ENCODE measurements at regions not wholly inside any gene's neighbourhood (a gene's known extent, or its start where the extent isn't known, plus 50 kb on each side); places are given as distances from the start of the nearest gene placed in this dataset.

GRCh38 chrX:147710301-147710700 is 201.4 kb upstream of the FMR1 start:
- DNase-seq: no peak

- DNase-seq: no peak
Measured at GRCh38 chrX:147733369-147733768, 178.3 kb upstream of the FMR1 start.

- DNase-seq: no peak
Measured at GRCh38 chrX:147735364-147735763, 176.4 kb upstream of the FMR1 start.

- DNase-seq: no peak
Measured at GRCh38 chrX:147736045-147736444, 175.7 kb upstream of the FMR1 start.

DNA sequence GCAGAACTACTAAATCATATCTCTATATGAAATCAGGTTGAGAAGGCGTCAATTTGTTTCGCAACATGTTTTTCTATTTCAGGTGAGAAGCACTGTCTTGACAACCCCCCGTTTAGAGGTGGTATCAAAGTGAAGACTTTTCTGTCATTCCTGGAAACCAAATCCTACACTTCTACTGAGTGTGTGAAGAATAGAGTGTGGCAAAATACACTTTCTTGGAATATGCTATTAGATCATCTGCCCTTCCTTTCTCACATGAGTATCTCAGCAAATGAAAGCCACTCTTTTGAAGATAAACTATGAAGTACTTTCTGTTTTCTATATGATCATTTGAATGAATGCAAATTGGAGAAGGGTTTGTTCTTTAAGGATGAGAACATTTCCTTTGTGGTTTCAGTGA is 174.0 kb upstream of the FMR1 start:
- DNase-seq: no peak

GRCh38 chrX:147738265-147738664 is 173.5 kb upstream of the FMR1 start:
- no peak for DNase-seq

GRCh38 chrX:147739196-147739595 is 172.5 kb upstream of the FMR1 start:
- no peak for DNase-seq

- no peak for DNase-seq
Measured at GRCh38 chrX:147741776-147742175, 169.9 kb upstream of the FMR1 start.

GRCh38 chrX:147749308-147749707 is 162.4 kb upstream of the FMR1 start:
- peak in 1 of 3 experiments; percentile 44 for DNase-seq

DNA sequence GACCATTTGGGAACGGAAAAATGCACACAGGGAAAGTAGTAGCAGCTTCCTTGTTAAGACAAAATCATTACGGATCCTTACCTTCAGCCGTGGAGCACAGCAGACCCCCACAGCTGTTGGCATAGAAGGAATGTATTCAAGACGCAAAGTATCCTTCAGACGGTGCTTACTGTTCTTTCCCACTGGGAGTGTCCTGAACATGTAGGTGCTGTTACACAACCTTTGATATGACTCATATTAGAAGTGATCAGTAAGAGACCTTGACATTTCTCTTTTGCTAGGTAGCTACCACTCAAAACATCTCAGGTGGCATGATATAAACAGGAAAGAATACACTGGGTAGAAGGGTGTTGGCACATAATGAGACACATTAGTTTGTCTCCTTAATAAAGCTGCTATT is 154.0 kb upstream of the FMR1 start:
- no peak for DNase-seq

GRCh38 chrX:147763131-147763530 is 148.6 kb upstream of the FMR1 start:
- no peak for DNase-seq

DNA sequence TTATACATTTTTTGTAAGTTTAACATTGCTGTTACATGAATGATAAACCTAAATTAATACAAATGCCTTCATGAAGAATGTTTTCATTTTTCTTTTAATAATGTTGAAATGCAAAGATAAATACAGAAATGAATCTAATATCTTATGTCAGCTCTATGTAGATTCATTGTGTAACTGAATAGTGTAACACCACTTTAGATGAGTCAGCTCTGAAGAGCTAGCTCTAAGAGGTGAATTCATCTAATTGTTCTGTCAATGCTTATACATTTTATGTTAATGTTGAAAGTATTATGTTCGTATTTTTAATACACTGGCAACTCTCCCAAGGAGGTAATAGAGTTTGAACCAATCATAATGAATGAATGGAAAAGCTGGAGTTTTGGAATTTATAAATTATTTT is 146.9 kb upstream of the FMR1 start:
- no peak for DNase-seq

DNA sequence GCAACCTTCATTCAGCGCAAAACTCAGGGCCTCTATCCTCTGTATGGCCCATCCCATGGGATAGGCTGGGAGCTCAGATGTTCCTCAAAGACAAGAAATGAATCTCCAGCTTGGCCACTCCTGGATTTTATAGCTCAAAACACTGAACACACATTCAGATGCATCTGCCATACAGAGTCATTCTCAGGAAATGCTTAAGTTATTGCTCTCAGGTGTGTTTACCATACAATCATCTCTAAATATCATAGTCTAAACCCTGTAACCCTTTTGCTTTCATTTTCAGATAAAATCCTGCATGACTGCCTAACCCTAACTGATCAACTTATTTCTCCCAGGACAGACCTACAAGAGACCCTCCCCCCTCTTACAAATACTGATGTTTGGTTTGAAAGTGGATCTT is 140.9 kb upstream of the FMR1 start:
- DNase-seq: no peak

- no peak for DNase-seq
Measured at GRCh38 chrX:147776988-147777387, 134.7 kb upstream of the FMR1 start.

GRCh38 chrX:147779173-147779572 is 132.5 kb upstream of the FMR1 start:
- no peak for DNase-seq

GRCh38 chrX:147781844-147782243 is 129.9 kb upstream of the FMR1 start:
- no peak for DNase-seq

DNA sequence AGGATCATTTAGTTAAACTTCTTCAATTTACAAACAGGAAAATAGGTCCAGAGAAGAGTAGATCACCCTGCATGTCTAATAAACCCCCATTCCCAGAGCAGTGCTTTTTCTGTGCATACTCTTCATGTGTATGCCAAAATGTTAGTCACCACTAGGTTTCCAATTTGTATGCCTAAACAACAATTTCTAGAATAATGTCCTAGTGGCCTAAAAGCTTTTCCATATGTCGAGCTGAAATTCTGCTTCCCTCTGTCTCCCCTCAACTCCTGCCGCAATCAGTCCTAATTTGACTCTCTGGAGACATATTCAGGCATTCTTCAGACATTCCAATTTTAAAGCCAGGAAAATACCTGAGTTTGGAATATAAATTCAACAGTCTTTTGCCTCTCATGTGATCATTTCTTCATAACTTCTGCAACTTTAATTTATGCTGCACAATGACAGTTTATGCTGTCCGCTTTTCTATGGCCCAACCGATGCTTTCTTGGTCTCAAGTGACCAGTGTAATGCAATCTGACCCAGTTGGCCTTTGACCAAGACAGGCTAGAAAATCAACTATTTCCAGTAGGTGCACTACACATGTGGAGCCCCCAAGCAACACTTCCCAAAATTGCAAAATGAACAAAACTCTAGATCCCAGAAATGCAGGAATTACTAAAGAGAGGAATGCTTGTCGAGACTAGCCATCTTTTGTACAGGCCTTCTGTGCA is 122.9 kb upstream of the FMR1 start:
- no peak for DNase-seq

- DNase-seq: no peak
Measured at GRCh38 chrX:147800663-147801062, 111.1 kb upstream of the FMR1 start.

DNA sequence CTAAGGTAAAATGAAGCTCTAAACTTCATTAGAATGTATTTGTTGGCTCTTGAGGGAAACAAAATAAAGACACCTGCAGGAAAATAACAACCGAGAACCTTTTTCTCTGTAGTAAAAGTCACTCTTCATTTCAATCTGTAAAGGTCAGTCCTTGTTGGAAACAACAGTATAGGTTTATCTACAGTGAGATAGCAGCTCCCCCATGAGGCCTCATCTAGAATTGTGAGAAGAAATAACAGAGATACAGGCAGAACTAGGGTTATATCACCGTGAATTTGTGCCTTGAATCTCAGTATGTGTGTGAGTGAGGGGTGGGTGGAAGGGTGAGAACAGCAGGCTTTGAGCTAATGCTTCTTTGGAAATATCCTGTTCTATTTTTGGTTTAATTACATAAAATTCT is 107.8 kb upstream of the FMR1 start:
- peak in 2 of 3 experiments; percentile 27 to 39 for DNase-seq

DNA sequence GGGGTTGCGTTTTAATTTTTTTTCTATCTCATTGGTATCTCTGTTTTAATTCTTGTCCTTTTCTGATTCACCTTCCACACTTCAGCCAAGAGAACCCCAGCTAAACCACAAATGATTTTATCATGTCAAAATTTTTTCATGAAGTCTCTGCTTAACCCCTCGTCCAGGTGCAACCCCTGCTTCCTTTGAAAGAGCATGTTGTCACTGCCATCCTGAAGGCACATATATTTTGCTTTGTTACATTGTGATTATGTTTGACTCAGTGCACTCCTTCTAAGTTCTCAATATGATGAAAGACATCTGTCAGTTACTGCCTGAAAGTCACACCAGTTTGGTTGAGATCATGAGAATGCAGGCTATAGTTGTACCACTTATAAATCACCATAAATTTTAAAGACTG is 99.9 kb upstream of the FMR1 start:
- DNase-seq: no peak

DNA sequence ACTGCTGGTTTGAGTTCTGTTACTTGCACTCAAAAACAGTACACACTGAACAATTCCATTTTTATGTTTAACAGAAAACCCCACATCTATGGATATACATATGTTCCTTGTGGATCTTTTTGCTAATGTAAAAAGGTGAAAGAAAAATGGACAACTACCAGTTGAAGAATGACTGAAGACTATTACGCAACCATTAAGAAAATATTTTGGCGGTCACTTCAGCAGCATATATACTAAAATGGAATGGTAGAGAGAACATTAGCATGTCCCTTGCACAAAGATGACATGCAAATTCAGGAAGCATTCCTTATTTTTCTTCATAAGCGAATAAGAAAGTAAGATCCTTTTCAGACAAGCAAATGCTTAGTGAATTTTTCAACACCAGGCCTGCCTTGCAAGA is 84.6 kb upstream of the FMR1 start:
- no peak for DNase-seq

DNA sequence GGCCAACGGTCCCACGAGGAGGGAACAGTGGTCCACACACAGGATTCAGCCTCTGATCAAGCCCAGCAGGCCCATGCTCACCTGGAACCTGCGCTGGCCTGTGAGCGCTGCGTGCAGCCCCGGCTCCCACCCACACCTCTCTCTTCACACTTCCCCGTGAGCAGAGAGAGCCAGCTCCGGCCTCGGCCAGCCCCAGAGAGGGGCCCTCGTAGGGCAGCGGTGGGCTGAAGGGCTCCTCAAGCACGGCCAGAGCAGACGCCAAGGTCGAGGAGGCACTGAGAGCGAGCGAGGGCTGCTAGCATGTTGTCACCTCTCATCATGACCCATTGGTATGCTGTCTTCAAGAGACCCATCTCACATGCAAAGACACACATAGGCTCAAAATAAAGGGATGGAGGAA is 83.0 kb upstream of the FMR1 start:
- DNase-seq: no peak

DNA sequence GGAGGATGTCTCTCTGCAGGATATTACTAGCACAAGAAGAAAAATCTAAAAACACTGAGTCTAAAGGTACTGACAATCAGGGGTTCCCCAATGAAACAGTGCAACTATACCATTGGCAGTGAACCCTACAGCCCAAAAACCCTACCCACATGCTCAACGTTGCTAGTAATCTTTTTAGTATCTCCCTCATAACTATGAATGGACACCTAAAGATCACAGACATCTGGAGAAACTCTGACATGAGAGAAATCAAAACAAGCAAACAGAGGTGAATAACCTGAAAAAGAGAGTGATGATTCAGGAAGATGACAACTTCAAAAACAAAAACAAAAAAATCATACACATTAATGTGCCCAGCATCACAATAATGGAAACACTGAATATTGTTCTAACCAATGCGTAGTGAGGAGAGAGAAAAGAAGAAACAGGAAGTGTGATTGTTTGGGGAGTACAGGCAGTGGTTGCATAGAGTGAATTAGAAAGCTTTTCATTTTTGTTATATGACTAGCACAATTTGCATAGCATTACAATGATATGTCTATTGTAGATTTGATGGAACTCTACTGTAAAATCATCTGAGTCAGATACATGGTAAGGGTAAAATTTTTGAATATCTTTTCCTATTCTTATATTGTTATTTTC is 78.9 kb upstream of the FMR1 start:
- no peak for DNase-seq

GRCh38 chrX:147838465-147839131 is 73.1 kb upstream of the FMR1 start:
- DNase-seq: peak in 2 of 3 experiments; percentile 2 to 12
